ENCODE measurements at regions not wholly inside any gene's neighbourhood (a gene's known extent, or its start where the extent isn't known, plus 50 kb on each side); places are given as distances from the start of the nearest gene placed in this dataset.

- TF ChIP-seq POLR2A (IDR thresholded peaks at IDR 0.05; ENCODE audit: extremely low read depth, insufficient read length): no peak
- TF ChIP-seq CTCF (IDR thresholded peaks at IDR 0.05; ENCODE audit: low read depth, low read length): no peak
- TF ChIP-seq MYC (IDR thresholded peaks at IDR 0.05; ENCODE audit: low read depth, low read length): no peak
- TF ChIP-seq MAX (IDR thresholded peaks at IDR 0.05; ENCODE audit: low read depth, low read length): no peak
Observed at GRCh38 chr6:26172608-26172968, 85.4 kb downstream of the HFE start.
